GM23338 (cell line): ENCODE measurements at regions not wholly inside any gene's neighbourhood (a gene's known extent, or its start where the extent isn't known, plus 50 kb on each side); places are given as distances from the start of the nearest gene placed in this dataset.

ENCODE experiments used
- ATAC-seq: fragments of 200-7000 bp; cut with Tn5 transposase; 3 replicates; pipeline ENCODE4 v1.9.1; 2020
- DNase-seq: peaks from one replicate; pipeline ENCODE4 v3.0.0-alpha.2; 2015; ENCODE audit warnings: low spot score
- H2AFZ ChIP-seq: fragments of 200-600 bp; sonication (generic); 2 replicates; pipeline ENCODE4 v1.8.0; 2016; ENCODE audit warnings: antibody characterized with exemption, mild to moderate bottlenecking, moderate library complexity
- H3F3A ChIP-seq: fragments of 200-600 bp; sonication (generic); replicated peaks from 2 replicates; pipeline ENCODE4 v1.8.0; 2017; ENCODE audit warnings: antibody characterized with exemption, mixed run types, low read depth
- H3K27ac ChIP-seq: fragments of 200-600 bp; sonication (generic); 2 replicates; pipeline ENCODE4 v1.6.1; 2016; ENCODE audit warnings: low read depth
- H3K27me3 ChIP-seq: fragments of 200-600 bp; sonication (generic); 2 replicates; pipeline ENCODE4 v1.8.0; 2016; ENCODE audit warnings: mild to moderate bottlenecking, mixed run types, moderate library complexity; ENCODE audit not compliant: insufficient read depth
- H3K36me3 ChIP-seq: fragments of 200-600 bp; sonication (generic); 2 replicates; pipeline ENCODE4 v1.8.0; 2016; ENCODE audit warnings: mild to moderate bottlenecking; ENCODE audit not compliant: insufficient read depth
- H3K4me1 ChIP-seq: fragments of 200-600 bp; sonication (generic); 2 replicates; pipeline ENCODE4 v1.8.0; 2016; ENCODE audit warnings: mild to moderate bottlenecking, moderate library complexity; ENCODE audit not compliant: insufficient read depth
- H3K4me2 ChIP-seq: fragments of 200-600 bp; sonication (generic); 2 replicates; pipeline ENCODE4 v1.7.1; 2017; ENCODE audit warnings: mixed run types
- H3K4me3 ChIP-seq: fragments of 200-600 bp; sonication (generic); 2 replicates; pipeline ENCODE4 v1.6.1; 2016; ENCODE audit warnings: mixed run types
- H3K79me2 ChIP-seq: fragments of 200-600 bp; sonication (generic); replicated peaks from 2 replicates; pipeline ENCODE4 v1.8.0; 2017; ENCODE audit warnings: mild to moderate bottlenecking; ENCODE audit not compliant: insufficient read depth
- H3K9me2 ChIP-seq: fragments of 200-600 bp; sonication (generic); 2 replicates; pipeline ENCODE4 v1.8.0; 2017; ENCODE audit not compliant: insufficient read depth
- H4K20me1 ChIP-seq: fragments of 200-600 bp; sonication (generic); replicated peaks from 2 replicates; pipeline ENCODE4 v1.8.0; 2017; ENCODE audit warnings: mild to moderate bottlenecking; ENCODE audit not compliant: insufficient read depth
- H3K27ac Mint-ChIP-seq: 2 replicates; pipeline ENCODE4 v1.8.0; 2020; ENCODE audit warnings: inconsistent platforms, mild to moderate bottlenecking, moderate library complexity, mixed read lengths
- H3K27me3 Mint-ChIP-seq: 3 replicates; pipeline ENCODE4 v1.8.0; 2022; ENCODE audit warnings: low read depth, mild to moderate bottlenecking, moderate library complexity, mixed read lengths, inconsistent platforms; ENCODE audit not compliant: insufficient read depth, poor library complexity
- H3K36me3 Mint-ChIP-seq: 3 replicates; pipeline ENCODE4 v1.8.0; 2021; ENCODE audit warnings: low read depth, mild to moderate bottlenecking, inconsistent platforms, moderate library complexity, mixed read lengths
- H3K4me1 Mint-ChIP-seq: 3 replicates; pipeline ENCODE4 v1.8.0; 2020; ENCODE audit warnings: mild to moderate bottlenecking, inconsistent platforms, mixed read lengths
- H3K4me3 Mint-ChIP-seq: 3 replicates; pipeline ENCODE4 v1.8.0; 2021; ENCODE audit warnings: moderate library complexity, mild to moderate bottlenecking, inconsistent platforms, mixed read lengths
- H3K9me3 Mint-ChIP-seq: 3 replicates; pipeline ENCODE4 v1.8.0; 2020; ENCODE audit warnings: moderate library complexity, mild to moderate bottlenecking, inconsistent platforms, mixed read lengths
- ETS1 ChIP-seq: IDR thresholded peaks from 2 replicates; pipeline ENCODE4 v1.6.1; 2016; ENCODE audit warnings: antibody characterized with exemption
- EZH2 ChIP-seq: fragments of 200-600 bp; sonication (generic); IDR thresholded peaks from one replicate; pipeline ENCODE4 v1.8.0; 2017; ENCODE audit warnings: antibody characterized with exemption, mild to moderate bottlenecking, low read depth; ENCODE audit not compliant: unreplicated experiment
- EZH2phosphoT487 ChIP-seq: fragments of 200-600 bp; sonication (generic); IDR thresholded peaks from one replicate; pipeline ENCODE4 v1.8.1; 2018; ENCODE audit warnings: antibody characterized with exemption; ENCODE audit not compliant: unreplicated experiment
- JUNB ChIP-seq: IDR thresholded peaks from one replicate; pipeline ENCODE4 v1.6.1; 2016; ENCODE audit warnings: antibody characterized with exemption; ENCODE audit not compliant: unreplicated experiment
- POLR2AphosphoS5 ChIP-seq: IDR thresholded peaks from 2 replicates; pipeline ENCODE4 v1.6.1; 2016; ENCODE audit warnings: antibody characterized with exemption, low read depth
- REST ChIP-seq: IDR thresholded peaks from one replicate; pipeline ENCODE4 v1.6.1; 2018; ENCODE audit warnings: antibody characterized with exemption; ENCODE audit not compliant: unreplicated experiment
- STAT1 ChIP-seq: IDR thresholded peaks from one replicate; pipeline ENCODE4 v1.6.1; 2016; ENCODE audit warnings: antibody characterized with exemption; ENCODE audit not compliant: unreplicated experiment
- ZNF114 ChIP-seq: fragments of 250-450 bp; sonication (Bioruptor Pico); IDR thresholded peaks from 2 replicates; pipeline ENCODE4 v1.5.0; 2020; ENCODE audit warnings: mild to moderate bottlenecking, moderate library complexity
- ZNF462 ChIP-seq: fragments of 250-450 bp; sonication (Bioruptor Pico); IDR thresholded peaks from 2 replicates; pipeline ENCODE4 v1.5.0; 2020; ENCODE audit warnings: mild to moderate bottlenecking, moderate library complexity

- TF ChIP-seq ZNF462 (CRISPR knock-in tag) (no peak), STAT1 (no peak), EZH2 (no peak)
These were observed 69.9 kb upstream of the PSMA6 start (continued) for GRCh38 chr14:35222324-35222723.

DNA sequence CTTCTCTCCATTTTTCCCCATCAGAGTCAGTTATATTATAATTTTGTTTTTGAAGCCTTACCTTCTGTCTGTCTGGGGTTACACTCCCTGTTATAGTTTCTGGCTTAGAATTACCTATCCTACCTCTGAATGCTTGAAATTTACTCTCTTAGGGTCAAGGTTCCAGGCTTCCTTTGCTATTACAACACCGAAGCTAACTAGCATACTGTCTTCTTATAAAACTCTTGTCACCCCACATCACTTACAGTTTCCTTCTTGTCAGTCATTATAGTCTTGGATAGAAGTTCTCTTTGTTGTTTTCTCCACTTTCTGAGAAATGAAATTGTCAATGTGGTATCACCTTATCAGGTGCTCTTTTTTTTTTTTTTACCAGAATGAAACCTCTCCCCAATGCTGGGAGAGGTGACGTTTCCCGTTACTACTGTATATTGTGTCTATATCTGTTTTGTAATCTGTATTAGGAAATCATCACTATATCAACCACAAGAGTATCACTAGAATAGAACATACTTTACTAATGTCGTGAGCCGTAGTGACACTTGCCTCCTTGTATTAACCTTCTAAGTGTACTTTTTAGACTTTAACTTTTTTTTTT lies 69.2 kb upstream of the PSMA6 start:
- ATAC-seq (no peak), DNase-seq (no peak)
- Histone ChIP-seq H3F3A (no peaks in the 10 kb centered on the region), H3K9me2 (no peaks in the 10 kb centered on the region), H4K20me1 (no peaks in the 10 kb centered on the region), H3K27ac (no peak overlapping the region), H3K4me2 (no peak overlapping the region), H3K36me3 (no peaks in the 10 kb centered on the region), H3K4me1 (no peaks in the 10 kb centered on the region), H3K4me3 (no peak overlapping the region), H2AFZ (no peak overlapping the region), H3K79me2 (no peaks in the 10 kb centered on the region), H3K27me3 (no peaks in the 10 kb centered on the region)
- Mint-ChIP-seq H3K4me3 (no peak overlapping the region), H3K36me3 (no peaks in the 10 kb centered on the region; the same call in 2 of the 3 replicates), H3K27me3 (peaks cover 5% of the 10 kb centered on the region), H3K9me3 (no peaks in the 10 kb centered on the region), H3K27ac (no peak overlapping the region), H3K4me1 (peaks cover 4% of the 10 kb centered on the region; the same call in 2 of the 3 replicates)
- TF ChIP-seq EZH2phosphoT487 (no peak), POLR2AphosphoS5 (no peak), ETS1 (no peak), REST (no peak), EZH2 (no peak), JUNB (no peak), ZNF114 (CRISPR knock-in tag) (no peak)
